ENCODE measurements at regions not wholly inside any gene's neighbourhood (a gene's known extent, or its start where the extent isn't known, plus 50 kb on each side); places are given as distances from the start of the nearest gene placed in this dataset.

GRCh38 chr5:58012801-58013315, 447.0 kb downstream of the PLK2 start:
- TF ChIP-seq CTCF (IDR thresholded peaks at IDR 0.05), result no peak
- no peak for TF ChIP-seq TAF1 (IDR thresholded peaks at IDR 0.05; ENCODE audit: borderline replicate concordance, low read depth, low read length)
- TF ChIP-seq POLR2AphosphoS5 (IDR thresholded peaks at IDR 0.05; ENCODE audit: low read depth, low read length), result no peak
- TF ChIP-seq SIN3A (IDR thresholded peaks at IDR 0.05; ENCODE audit: borderline replicate concordance, low read depth, low read length), result no peak
- TF ChIP-seq EP300 (IDR thresholded peaks at IDR 0.05; ENCODE audit: borderline replicate concordance in 1 of 2, low read depth in 1 of 2, low read length in 1 of 2), result no peak
- TF ChIP-seq REST (IDR thresholded peaks at IDR 0.05; ENCODE audit: low read depth, low read length), result no peak
- no peak for TF ChIP-seq USF2 (IDR thresholded peaks at IDR 0.05; ENCODE audit: borderline replicate concordance, low read depth, low read length)
- TF ChIP-seq RCOR1 (IDR thresholded peaks at IDR 0.05; ENCODE audit: low read length), result no peak
- no peak for TF ChIP-seq ZBTB33 (IDR thresholded peaks at IDR 0.05; ENCODE audit: borderline replicate concordance, low read depth)
